ENCODE measurements at regions not wholly inside any gene's neighbourhood (a gene's known extent, or its start where the extent isn't known, plus 50 kb on each side); places are given as distances from the start of the nearest gene placed in this dataset.

- TF ChIP-seq POLR2AphosphoS5 (IDR thresholded peaks at IDR 0.05; ENCODE audit: low read depth): no peak
- TF ChIP-seq EZH2 (IDR thresholded peaks at IDR 0.05; ENCODE audit: low read depth, unreplicated experiment): no peak
- TF ChIP-seq, protein P1, sequence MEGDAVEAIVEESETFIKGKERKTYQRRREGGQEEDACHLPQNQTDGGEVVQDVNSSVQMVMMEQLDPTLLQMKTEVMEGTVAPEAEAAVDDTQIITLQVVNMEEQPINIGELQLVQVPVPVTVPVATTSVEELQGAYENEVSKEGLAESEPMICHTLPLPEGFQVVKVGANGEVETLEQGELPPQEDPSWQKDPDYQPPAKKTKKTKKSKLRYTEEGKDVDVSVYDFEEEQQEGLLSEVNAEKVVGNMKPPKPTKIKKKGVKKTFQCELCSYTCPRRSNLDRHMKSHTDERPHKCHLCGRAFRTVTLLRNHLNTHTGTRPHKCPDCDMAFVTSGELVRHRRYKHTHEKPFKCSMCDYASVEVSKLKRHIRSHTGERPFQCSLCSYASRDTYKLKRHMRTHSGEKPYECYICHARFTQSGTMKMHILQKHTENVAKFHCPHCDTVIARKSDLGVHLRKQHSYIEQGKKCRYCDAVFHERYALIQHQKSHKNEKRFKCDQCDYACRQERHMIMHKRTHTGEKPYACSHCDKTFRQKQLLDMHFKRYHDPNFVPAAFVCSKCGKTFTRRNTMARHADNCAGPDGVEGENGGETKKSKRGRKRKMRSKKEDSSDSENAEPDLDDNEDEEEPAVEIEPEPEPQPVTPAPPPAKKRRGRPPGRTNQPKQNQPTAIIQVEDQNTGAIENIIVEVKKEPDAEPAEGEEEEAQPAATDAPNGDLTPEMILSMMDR (conservative IDR thresholded peaks at IDR 0.05; ENCODE audit: low read depth in 2 of 2): no peak
- TF ChIP-seq REST (IDR thresholded peaks at IDR 0.05; ENCODE audit: unreplicated experiment): no peak
- no peak for TF ChIP-seq ZNF331 (CRISPR knock-in tag; IDR thresholded peaks at IDR 0.05; ENCODE audit: low read depth)
These were observed 105.3 kb upstream of the UBE3A start for GRCh38 chr15:25544076-25544475.

Measured in GM23338 (cell line).